ENCODE measurements at regions not wholly inside any gene's neighbourhood (a gene's known extent, or its start where the extent isn't known, plus 50 kb on each side); places are given as distances from the start of the nearest gene placed in this dataset.

DNA sequence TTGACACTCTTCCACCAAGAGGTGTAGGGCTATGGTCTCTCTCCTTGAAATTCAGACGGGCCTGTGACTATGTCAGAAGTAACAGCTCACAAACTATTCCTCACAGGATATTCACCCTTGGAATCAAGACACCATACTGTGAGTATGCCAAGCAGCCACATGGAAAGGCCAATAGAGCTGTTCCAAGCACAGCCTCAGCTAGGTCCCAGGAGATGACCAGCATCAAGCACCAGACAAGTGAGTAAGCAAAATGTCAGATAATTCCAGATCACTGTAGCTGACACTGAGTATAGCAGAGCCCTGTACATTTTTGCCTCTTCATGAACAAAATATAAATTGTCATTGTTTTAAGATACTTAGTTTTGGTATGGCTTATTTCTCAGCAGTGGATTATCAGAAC lies 88.1 kb upstream of the KCND2 start:
- no peaks in the 10 kb centered on the region for H3K9me3 ChIP-seq (ENCODE audit: severe bottlenecking)
- H3K27me3 ChIP-seq (ENCODE audit: insufficient read depth, poor library complexity, severe bottlenecking): no peaks in the 10 kb centered on the region
- no peak overlapping the region for H3K4me3 ChIP-seq (ENCODE audit: severe bottlenecking)
- DNase-seq (ENCODE audit: low spot score): no peak
- ATAC-seq (ENCODE audit: low read depth): no peak
- no peak overlapping the region for H3K27ac ChIP-seq (ENCODE audit: poor library complexity, severe bottlenecking)
- H3K4me1 ChIP-seq (ENCODE audit: insufficient read depth, poor library complexity, severe bottlenecking): peaks cover 3% of the 10 kb centered on the region
- TF ChIP-seq, protein P1, sequence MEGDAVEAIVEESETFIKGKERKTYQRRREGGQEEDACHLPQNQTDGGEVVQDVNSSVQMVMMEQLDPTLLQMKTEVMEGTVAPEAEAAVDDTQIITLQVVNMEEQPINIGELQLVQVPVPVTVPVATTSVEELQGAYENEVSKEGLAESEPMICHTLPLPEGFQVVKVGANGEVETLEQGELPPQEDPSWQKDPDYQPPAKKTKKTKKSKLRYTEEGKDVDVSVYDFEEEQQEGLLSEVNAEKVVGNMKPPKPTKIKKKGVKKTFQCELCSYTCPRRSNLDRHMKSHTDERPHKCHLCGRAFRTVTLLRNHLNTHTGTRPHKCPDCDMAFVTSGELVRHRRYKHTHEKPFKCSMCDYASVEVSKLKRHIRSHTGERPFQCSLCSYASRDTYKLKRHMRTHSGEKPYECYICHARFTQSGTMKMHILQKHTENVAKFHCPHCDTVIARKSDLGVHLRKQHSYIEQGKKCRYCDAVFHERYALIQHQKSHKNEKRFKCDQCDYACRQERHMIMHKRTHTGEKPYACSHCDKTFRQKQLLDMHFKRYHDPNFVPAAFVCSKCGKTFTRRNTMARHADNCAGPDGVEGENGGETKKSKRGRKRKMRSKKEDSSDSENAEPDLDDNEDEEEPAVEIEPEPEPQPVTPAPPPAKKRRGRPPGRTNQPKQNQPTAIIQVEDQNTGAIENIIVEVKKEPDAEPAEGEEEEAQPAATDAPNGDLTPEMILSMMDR (IDR thresholded peaks at IDR 0.05; ENCODE audit: poor library complexity, severe bottlenecking): no peak
- no peaks in the 10 kb centered on the region for H3K36me3 ChIP-seq (ENCODE audit: low read depth)

DNA sequence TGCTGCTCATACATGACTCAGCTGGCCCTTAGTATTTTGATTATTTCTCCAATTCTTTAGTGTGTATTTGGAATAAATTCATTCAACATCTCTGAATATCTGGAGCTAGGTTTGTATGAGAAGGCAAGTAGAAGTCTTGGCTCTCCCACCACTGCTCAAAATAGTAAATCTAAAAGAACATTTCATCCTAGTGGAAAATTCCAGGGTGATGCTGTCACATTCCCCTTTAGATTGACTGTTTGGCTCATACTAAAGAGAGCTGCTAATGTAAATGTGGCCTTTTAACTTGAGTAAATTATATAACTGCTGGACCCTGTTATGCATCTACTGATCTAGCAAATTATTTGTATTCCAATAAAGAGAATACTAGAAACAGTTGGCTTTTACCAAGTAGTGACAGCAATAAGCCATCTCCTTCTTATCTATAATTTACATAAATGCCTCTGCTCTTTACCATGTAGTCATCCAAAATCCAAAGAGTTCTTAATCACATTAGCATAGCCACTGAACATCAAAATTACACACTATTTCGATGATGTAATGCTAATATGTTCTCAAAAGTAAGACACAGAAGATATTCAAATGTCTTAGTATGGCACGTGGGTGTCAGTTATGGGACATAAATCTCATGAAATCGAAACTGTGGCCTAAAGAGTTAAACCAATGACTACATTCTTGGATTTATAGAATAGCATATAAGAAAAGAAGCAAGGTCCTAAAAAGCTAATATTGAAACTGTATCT lies 86.9 kb upstream of the KCND2 start:
- Histone ChIP-seq H3K4me3 (ENCODE audit: severe bottlenecking) (no peak overlapping the region), H3K9me3 (ENCODE audit: severe bottlenecking) (no peaks in the 10 kb centered on the region), H3K27me3 (ENCODE audit: insufficient read depth, poor library complexity, severe bottlenecking) (no peaks in the 10 kb centered on the region), H3K27ac (ENCODE audit: poor library complexity, severe bottlenecking) (no peak overlapping the region), H3K36me3 (ENCODE audit: low read depth) (no peaks in the 10 kb centered on the region), H3K4me1 (ENCODE audit: insufficient read depth, poor library complexity, severe bottlenecking) (peaks cover 3% of the 10 kb centered on the region)
- ATAC-seq (ENCODE audit: low read depth) (no peak), DNase-seq (ENCODE audit: low spot score) (no peak)
- TF ChIP-seq, protein P1 (IDR thresholded peaks at IDR 0.05; ENCODE audit: poor library complexity, severe bottlenecking): no peak

DNA sequence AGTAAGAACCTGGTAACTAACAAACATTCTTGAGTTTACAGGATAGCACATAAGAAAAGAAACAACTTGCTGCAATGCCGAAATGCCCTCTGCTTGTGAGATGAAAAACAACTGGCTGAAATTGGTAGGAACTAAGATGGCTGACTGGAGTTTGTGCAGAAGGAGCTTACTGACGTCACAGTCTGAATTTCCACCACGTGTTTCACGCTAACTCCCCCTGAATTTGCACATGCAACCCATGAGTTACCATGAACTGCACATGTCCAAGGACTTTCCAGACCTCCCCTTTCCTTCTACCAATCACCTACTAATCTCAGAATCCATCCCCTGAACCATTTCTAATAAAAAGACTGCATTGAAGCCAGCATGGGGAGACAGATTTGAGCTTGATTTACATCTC lies 86.3 kb upstream of the KCND2 start:
- Histone ChIP-seq H3K27me3 (ENCODE audit: insufficient read depth, poor library complexity, severe bottlenecking) (no peaks in the 10 kb centered on the region), H3K27ac (ENCODE audit: poor library complexity, severe bottlenecking) (no peak overlapping the region), H3K9me3 (ENCODE audit: severe bottlenecking) (no peaks in the 10 kb centered on the region), H3K4me3 (ENCODE audit: severe bottlenecking) (no peak overlapping the region), H3K36me3 (ENCODE audit: low read depth) (no peaks in the 10 kb centered on the region), H3K4me1 (ENCODE audit: insufficient read depth, poor library complexity, severe bottlenecking) (no peaks in the 10 kb centered on the region)
- TF ChIP-seq, protein P1 (IDR thresholded peaks at IDR 0.05; ENCODE audit: poor library complexity, severe bottlenecking): no peak
- DNase-seq (ENCODE audit: low spot score): no peak
- ATAC-seq (ENCODE audit: low read depth): no peak

DNA sequence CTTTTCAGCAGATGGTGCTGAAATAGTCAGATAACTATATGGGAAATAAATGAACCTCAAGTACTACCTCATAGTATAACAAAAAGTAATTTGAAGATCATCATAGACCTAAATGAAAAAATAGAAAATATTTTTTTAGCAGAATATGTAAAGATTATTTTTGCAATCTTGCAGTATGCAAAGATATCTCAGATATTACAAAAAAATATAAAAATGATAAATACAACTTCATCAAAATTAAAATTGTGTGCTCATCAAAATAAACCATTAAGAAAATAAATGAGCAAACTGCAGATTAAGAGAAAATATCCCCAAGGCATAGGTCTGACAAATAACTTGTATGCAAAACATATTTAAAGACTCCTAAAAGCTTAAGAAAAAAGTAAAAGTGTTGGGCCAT lies 83.4 kb upstream of the KCND2 start:
- Histone ChIP-seq H3K27me3 (ENCODE audit: insufficient read depth, poor library complexity, severe bottlenecking) (no peaks in the 10 kb centered on the region), H3K9me3 (ENCODE audit: severe bottlenecking) (no peaks in the 10 kb centered on the region), H3K27ac (ENCODE audit: poor library complexity, severe bottlenecking) (no peak overlapping the region), H3K4me1 (ENCODE audit: insufficient read depth, poor library complexity, severe bottlenecking) (no peaks in the 10 kb centered on the region), H3K4me3 (ENCODE audit: severe bottlenecking) (no peak overlapping the region), H3K36me3 (ENCODE audit: low read depth) (no peaks in the 10 kb centered on the region)
- DNase-seq (ENCODE audit: low spot score) (no peak), ATAC-seq (ENCODE audit: low read depth) (no peak)
- TF ChIP-seq, protein P1 (IDR thresholded peaks at IDR 0.05; ENCODE audit: poor library complexity, severe bottlenecking): no peak

DNA sequence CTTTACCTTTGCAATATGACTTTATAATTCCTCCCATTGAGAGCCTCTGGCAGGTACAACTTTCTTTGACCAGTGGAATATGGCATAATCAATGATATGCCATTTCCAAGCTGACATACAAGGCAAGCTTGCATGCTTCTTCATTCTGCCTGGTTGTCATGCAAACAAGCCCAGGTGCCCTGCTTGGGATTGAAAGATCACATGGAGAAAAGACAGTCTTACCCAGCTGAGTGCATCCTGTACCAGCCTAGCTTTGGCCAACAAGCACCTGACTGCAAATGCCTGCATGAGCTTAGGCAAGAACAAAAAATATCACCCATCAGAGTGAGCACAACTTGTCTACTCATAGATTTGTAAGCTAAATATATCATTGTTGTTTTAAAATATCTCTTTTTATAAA lies 82.9 kb upstream of the KCND2 start:
- H3K4me1 ChIP-seq (ENCODE audit: insufficient read depth, poor library complexity, severe bottlenecking): no peaks in the 10 kb centered on the region
- H3K36me3 ChIP-seq (ENCODE audit: low read depth): no peaks in the 10 kb centered on the region
- ATAC-seq (ENCODE audit: low read depth) (no peak), DNase-seq (ENCODE audit: low spot score) (no peak)
- no peak overlapping the region for H3K27ac ChIP-seq (ENCODE audit: poor library complexity, severe bottlenecking)
- no peaks in the 10 kb centered on the region for H3K27me3 ChIP-seq (ENCODE audit: insufficient read depth, poor library complexity, severe bottlenecking)
- TF ChIP-seq, protein P1 (IDR thresholded peaks at IDR 0.05; ENCODE audit: poor library complexity, severe bottlenecking): no peak
- H3K4me3 ChIP-seq (ENCODE audit: severe bottlenecking): no peak overlapping the region
- H3K9me3 ChIP-seq (ENCODE audit: severe bottlenecking): no peaks in the 10 kb centered on the region

All from RWPE2 (cell line).